Calu3 (cell line): ENCODE measurements at regions not wholly inside any gene's neighbourhood (a gene's known extent, or its start where the extent isn't known, plus 50 kb on each side); places are given as distances from the start of the nearest gene placed in this dataset.

Source experiments
- BruUV-seq: library from RNA; stranded (reverse); fragments of 400-500 nt; replicated peaks from 2 replicates; lab custom pipeline; 2021; lab: Mats Ljungman, UMichigan
- CTCF ChIA-PET: fragments of 300-600 bp; sonication (Branson Sonifier 250); formaldehyde crosslinking; loops from one replicate; lab custom pipeline; 2022; ENCODE audit warnings: antibody characterized with exemption; lab: Charles Lee
- DNase-seq: peaks from one replicate; pipeline ENCODE4 v3.0.0; 2022
- H3K27ac Mint-ChIP-seq: one replicate; pipeline ENCODE4 v1.8.0; 2022; ENCODE audit warnings: mixed read lengths; ENCODE audit not compliant: unreplicated experiment
- H3K27me3 Mint-ChIP-seq: one replicate; pipeline ENCODE4 v1.8.0; 2022; ENCODE audit warnings: mixed read lengths; ENCODE audit not compliant: unreplicated experiment
- H3K36me3 Mint-ChIP-seq: one replicate; pipeline ENCODE4 v1.8.0; 2022; ENCODE audit warnings: mild to moderate bottlenecking, moderate library complexity, mixed read lengths; ENCODE audit not compliant: insufficient read depth, unreplicated experiment
- H3K4me1 Mint-ChIP-seq: one replicate; pipeline ENCODE4 v1.8.0; 2022; ENCODE audit warnings: mild to moderate bottlenecking, low read depth, mixed read lengths; ENCODE audit not compliant: unreplicated experiment
- H3K4me3 Mint-ChIP-seq: one replicate; pipeline ENCODE4 v1.8.0; 2022; ENCODE audit warnings: mild to moderate bottlenecking, low read depth, moderate library complexity, mixed read lengths; ENCODE audit not compliant: unreplicated experiment
- H3K9me3 Mint-ChIP-seq: one replicate; pipeline ENCODE4 v1.8.0; 2022; ENCODE audit warnings: low read depth, mixed read lengths; ENCODE audit not compliant: unreplicated experiment
- intact Hi-C: fragments of 100-400 bp; cut with micrococcal nuclease; formaldehyde crosslinking; loops from one replicate; pipeline ENCODE4 v1.10.0; 2022; ENCODE audit not compliant: unreplicated experiment
- TF ChIP-seq, protein P1 (sequence below): fragments of 200-600 bp; IDR thresholded peaks from one replicate; pipeline ENCODE4 v1.8.0; 2022; ENCODE audit warnings: antibody characterized with exemption; ENCODE audit not compliant: unreplicated experiment

DNA sequence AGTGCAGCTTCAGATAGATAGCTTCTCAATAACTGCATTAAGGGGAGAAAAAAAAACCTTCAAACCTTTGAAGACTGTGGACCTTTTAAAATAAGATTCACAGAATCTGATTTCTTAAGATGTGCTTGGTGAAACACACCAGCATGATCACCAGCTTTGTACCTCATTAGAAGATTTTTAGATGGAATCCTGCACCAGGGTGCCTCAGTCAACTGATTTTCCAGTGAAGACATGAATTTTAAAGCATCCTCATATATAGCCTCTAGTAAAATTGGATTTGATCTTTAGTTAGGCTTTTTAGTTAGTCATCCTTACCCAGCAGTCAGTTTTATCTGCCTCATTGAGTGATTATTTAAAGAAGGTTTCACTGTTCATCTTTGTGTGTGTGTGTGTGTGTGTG, 208.6 kb upstream of the DEPDC1 start:
- no peaks in the 10 kb centered on the region for H3K36me3 Mint-ChIP-seq
- intact Hi-C loops = no loop called here
- H3K4me3 Mint-ChIP-seq = no peak overlapping the region
- BruUV-seq = no TSS peak
- peaks cover 22% of the 10 kb centered on the region for H3K9me3 Mint-ChIP-seq
- CTCF ChIA-PET = no interaction called here
- peaks cover 15% of the 10 kb centered on the region for H3K4me1 Mint-ChIP-seq
- DNase-seq = no peak
- H3K27ac Mint-ChIP-seq = no peak overlapping the region
- no peaks in the 10 kb centered on the region for H3K27me3 Mint-ChIP-seq
- TF ChIP-seq, protein P1, sequence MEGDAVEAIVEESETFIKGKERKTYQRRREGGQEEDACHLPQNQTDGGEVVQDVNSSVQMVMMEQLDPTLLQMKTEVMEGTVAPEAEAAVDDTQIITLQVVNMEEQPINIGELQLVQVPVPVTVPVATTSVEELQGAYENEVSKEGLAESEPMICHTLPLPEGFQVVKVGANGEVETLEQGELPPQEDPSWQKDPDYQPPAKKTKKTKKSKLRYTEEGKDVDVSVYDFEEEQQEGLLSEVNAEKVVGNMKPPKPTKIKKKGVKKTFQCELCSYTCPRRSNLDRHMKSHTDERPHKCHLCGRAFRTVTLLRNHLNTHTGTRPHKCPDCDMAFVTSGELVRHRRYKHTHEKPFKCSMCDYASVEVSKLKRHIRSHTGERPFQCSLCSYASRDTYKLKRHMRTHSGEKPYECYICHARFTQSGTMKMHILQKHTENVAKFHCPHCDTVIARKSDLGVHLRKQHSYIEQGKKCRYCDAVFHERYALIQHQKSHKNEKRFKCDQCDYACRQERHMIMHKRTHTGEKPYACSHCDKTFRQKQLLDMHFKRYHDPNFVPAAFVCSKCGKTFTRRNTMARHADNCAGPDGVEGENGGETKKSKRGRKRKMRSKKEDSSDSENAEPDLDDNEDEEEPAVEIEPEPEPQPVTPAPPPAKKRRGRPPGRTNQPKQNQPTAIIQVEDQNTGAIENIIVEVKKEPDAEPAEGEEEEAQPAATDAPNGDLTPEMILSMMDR = no peak

DNA sequence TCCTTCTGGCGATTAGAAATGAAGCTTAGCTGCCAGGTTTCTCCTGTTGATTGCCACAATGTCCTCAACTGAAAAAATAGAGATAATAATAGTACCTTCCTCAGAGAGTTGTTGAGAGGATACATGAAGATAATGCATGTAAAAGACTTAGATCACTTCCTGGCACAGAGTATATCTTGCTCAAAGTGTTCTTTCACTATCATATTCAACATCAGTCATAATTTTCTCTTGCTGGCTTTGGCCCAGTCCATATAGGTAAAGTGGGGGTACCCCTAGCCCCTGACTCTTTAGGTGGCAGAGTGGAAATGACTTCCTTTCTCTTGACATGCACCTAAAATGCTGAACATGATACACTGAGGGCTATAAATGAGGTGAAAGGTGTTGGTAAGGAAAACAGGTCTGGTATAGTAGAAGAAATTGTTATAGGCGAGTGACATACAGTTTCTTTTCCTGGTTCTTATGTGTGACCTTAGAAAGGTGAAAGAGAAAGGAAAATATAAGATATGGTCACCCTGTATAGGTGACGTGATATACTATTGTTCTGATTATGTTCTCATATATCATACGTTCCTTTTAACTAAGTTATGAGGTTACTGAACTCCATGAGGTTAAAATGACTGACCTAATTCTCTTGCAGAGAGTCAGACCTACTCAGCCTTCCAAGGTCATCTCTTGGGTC, 209.9 kb upstream of the DEPDC1 start:
- peaks cover 16% of the 10 kb centered on the region for H3K9me3 Mint-ChIP-seq

DNA sequence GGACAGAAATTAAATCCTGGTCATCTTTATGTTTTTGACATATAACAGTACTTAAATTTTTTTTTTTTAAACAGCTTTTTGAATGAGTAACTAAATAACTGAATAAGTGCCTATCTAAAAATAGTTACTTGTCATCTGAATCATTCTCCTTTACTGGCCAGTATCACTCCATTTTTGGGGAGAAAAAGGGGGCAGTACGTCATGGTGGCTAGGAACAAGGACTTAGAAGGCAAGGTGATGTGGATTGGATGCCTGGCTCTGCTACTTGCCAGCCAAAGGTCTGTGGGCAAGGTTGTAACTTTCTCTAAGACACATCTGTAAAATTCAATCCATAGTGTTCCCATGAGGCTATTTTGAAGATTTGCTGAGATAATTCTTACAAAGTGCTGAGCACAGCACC, 220.4 kb upstream of the DEPDC1 start:
- no peaks in the 10 kb centered on the region for H3K4me1 Mint-ChIP-seq
- intact Hi-C loops = no loop called here
- BruUV-seq = no TSS peak
- DNase-seq = no peak
- H3K36me3 Mint-ChIP-seq = no peaks in the 10 kb centered on the region
- TF ChIP-seq, protein P1 = no peak
- H3K27me3 Mint-ChIP-seq = no peaks in the 10 kb centered on the region
- no peak overlapping the region for H3K4me3 Mint-ChIP-seq
- H3K27ac Mint-ChIP-seq = no peak overlapping the region
- H3K9me3 Mint-ChIP-seq = no peaks in the 10 kb centered on the region
- CTCF ChIA-PET = no interaction called here

More for the DNA sequence above, 209.9 kb upstream of the DEPDC1 start:
- intact Hi-C loops = no loop called here
- DNase-seq = no peak
- no peaks in the 10 kb centered on the region for H3K27me3 Mint-ChIP-seq
- CTCF ChIA-PET = no interaction called here
- no peak overlapping the region for H3K27ac Mint-ChIP-seq
- peaks cover 12% of the 10 kb centered on the region for H3K4me1 Mint-ChIP-seq
- TF ChIP-seq, protein P1 = no peak
- BruUV-seq = no TSS peak
- H3K36me3 Mint-ChIP-seq = no peaks in the 10 kb centered on the region
- no peak overlapping the region for H3K4me3 Mint-ChIP-seq

DNA sequence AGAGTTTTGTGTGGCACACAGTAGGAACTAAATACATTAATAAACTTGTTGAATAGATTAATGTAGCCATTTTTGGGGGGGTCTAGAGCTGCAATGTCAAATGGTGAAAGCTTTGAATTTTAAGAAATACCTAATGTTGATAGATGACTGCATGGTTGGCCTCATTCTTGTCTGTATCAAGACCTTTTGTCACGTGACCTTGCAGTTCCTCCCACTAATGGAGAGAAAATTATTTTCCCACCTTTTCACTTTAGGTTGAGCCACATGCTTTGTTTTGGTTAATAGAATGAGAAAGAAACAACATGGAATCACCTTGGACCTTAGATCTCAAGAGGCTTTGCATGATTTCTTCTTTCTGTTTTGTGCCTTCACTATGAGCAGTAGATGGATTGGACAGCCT, 223.6 kb upstream of the DEPDC1 start:
- no peak for DNase-seq
- intact Hi-C loops = no loop called here
- no peak overlapping the region for H3K27ac Mint-ChIP-seq
- no TSS peak for BruUV-seq
- H3K27me3 Mint-ChIP-seq = no peaks in the 10 kb centered on the region
- TF ChIP-seq, protein P1 = no peak
- H3K36me3 Mint-ChIP-seq = no peaks in the 10 kb centered on the region
- H3K4me1 Mint-ChIP-seq = peaks cover 8% of the 10 kb centered on the region
- no peaks in the 10 kb centered on the region for H3K9me3 Mint-ChIP-seq
- CTCF ChIA-PET = no interaction called here
- H3K4me3 Mint-ChIP-seq = no peak overlapping the region
